NCI-H2029 (cell line): ENCODE measurements at regions not wholly inside any gene's neighbourhood (a gene's known extent, or its start where the extent isn't known, plus 50 kb on each side); places are given as distances from the start of the nearest gene placed in this dataset.

ENCODE experiments used
- DNase-seq: peaks from one replicate; lab custom pipeline; 2025; lab: John Stamatoyannopoulos, UW

DNA sequence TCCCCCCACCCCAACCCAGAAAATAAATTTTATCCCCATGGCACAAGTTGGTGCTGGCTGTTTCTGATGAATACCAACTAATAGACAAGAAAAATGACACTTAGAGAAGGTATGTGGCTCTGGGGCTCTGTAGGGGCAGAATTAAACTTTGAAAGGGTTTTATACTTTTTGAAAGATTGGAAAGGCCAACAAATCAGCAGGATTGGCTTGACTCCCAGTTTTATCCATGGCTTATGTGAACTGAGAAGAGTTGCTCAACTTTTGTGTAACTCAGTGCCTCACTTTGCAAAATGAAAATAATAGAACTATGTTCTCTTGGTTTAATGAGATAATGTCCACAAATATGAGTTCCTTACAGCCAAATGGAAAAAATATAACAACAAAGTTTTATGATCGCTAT is 288.9 kb upstream of the KIF2A start:
- DNase-seq = no peak

DNA sequence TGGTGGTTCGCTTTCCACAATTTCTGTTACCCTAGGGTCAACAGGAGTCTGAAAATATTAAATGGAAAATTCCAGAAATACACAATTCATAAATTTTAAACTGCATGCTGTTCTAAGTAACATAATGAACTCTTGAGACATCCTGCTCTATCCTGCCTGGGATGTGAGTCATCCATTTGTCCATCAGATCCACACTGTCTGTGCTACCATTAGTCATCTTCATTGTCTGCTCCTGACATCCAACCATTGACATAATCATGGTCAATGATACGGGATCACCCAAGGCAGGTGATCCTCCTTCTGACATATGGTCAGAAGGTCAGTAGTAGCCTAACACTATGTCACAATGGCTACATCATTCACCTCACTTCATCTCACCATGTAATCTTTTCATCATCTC is 276.7 kb upstream of the KIF2A start:
- DNase-seq = no peak

DNA sequence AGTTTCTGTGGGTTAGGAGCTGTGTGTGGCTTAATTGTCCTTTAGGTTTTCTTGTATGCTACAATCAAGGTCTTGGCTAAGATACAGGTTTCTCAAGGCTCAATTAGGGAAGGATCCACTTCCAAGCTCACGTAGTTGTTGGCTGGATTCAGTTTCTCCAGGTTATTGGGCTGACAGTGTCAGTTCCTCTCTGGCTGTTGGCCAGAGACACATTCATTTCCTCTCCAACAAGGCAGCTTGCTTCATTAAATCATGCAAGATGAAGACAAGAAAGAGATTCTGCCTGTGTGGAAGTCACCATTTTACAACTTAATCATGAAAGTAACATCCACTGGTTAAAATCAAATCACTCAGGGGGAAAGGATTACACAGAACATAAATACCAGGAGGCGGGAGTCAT is 275.7 kb upstream of the KIF2A start:
- no peak for DNase-seq

DNA sequence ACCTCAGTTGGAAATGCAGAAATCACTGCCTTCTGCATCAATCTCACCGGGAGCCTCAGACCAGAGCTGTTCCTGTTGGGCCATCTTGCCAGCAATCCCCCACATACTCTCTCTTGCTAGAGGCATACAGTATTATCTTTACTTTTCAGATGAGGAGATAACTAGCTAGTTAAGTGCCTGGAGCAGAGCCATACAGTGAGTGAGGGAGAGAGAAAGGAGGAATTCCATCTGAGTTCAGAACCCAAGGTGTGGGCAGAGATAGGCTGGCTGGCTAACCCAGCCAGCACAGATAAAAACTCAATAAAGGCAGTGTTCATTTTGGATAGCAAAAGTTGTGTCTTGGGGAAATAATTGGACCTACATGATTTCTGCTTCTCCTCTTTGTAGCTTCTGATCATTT is 268.0 kb upstream of the KIF2A start:
- DNase-seq = no peak

DNA sequence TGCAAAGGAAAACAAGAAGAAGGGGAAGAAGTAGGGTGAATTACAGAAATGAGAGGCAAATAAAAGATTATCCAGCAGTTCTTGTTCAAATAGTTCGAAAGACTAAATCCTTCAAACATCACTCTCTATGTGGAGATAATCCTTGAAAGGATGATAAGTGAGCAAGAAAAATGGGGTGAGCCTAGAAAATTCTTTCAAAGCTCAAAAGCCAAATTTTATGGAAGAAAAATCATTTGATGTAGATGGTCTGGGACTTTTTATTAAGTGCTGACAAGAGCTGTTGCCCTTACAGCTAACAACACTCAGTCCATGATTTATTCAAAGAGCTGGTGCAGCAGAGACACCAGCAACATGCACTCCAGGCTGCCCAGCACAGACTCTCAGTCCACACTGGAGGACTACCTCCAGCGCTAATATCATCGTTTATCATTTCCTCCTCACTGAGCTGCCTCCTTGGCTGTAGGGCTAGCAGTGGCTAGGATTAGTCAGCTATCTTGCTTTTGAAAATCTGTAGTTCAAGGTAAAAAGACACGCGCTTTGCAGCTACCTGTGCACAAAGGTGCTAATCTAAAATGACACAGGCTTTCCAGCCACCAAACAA is 264.8 kb upstream of the KIF2A start:
- DNase-seq = no peak

DNA sequence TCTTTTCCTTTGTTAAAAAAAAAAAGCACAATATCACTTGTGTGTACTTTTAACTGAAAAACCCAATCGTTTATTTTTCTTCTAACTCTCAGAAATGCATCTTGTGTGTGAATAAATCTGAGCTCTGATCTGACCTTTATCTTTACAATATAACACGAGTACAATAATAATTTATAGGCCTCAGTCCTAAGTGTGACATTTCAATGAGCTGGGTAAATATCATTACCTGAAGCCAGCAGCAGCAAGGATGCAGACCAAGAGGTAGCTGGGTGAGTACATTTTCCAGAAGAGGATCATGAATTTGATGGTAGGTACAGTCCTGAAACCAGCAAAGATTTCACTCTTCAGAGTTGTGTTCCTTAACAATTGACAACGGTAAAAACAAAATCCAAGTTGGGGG is 264.0 kb upstream of the KIF2A start:
- no peak for DNase-seq

DNA sequence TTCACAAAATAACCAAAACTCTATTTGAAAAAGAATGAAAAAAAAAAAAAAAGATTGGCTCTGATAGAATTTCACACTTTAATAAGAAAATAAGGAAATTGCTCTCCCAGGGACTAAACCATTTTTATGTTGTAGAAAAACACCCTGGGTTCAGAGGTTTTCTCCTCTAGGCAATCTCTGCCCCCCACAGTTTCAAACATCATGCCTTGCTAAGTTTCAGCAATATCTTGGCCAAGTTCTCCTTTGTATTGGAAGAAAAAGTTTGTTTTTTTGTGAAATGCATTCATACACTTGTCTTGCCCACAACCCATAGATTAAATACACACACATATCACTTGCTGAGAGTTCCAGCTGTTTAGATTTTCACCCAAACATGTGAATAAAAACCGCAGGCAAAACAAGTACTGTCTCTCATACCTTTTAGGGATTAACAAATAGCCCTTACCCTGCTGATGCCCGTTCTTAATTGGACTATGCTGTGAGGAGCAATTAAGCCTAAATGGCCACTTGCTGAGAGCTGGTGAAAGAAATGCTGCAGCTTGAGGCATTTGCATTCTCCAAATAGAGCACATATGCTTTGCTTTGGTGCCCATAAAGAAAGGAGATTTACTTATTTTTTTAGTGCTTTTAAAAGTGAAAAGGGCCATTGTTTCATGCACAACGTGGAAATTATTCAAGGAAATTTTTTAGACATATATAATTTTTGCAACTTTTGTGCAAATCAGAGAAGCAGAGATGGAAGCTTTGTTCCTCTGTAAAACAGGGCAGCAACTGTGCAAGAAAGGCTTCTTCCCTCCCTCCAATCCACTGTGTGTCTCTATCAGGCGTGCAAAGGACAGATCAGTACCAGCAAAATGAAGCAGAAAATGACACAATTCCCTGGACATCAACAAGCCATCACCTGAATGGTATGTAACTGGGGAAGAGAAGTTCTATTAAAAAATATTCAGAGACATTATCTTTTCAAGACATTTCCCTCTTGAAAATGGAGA is 262.4 kb upstream of the KIF2A start:
- DNase-seq = no peak

DNA sequence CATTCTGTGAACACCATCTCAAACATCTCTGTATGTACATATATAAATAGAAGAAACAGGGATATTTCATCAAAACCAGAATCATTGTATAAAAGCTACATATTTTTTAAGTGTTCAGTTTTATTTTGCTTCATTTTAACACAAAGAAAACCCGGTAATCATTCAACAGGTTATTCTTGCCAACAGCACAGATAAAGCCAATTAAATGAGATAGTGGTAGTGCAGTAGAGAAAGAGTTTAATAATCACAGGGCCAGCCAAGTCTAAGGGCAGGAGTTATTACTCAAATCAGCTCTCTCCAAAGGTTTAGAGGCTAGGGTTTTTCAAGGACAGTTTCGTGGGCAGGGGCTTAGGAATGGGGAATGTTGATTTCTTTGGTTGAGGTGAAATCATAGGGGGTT is 261.0 kb upstream of the KIF2A start:
- DNase-seq = no peak

DNA sequence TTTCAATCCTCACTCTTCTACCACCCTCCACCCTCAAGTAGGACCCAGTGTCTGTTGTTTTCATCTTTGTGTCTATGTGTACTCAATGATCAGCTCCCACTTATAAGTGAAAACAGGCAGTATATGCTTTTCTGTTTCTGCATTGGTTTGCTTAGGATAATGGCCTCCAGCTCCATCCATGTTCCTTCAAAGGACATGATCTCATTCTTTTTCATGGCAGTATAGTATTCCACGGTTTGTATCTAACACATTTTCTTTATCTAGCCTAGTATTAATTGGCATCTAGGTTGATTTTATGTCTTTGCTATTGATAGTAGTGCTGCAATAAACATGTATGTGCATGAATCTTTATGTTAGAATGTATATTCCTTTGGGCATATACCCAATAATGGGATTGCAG is 259.8 kb upstream of the KIF2A start:
- no peak for DNase-seq

DNA sequence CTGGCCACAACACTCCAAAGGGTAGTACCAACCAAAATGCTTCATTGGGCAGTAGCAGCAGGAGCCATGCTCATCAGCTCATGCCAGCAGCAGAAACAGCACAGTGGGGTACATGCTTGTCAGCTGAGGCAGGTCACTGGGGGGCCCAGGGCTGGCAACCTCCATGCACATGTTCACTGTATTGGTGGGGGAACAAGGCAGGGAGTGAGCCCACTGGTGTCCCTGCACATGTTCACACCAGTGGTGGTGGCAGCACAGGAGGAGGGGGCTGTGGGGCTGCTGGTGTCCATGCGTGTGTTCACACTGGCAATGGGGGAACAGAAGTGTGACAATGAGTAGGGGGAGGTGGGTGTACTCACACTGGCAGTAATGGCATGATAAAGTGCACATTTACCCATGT is 254.3 kb upstream of the KIF2A start:
- no peak for DNase-seq

DNA sequence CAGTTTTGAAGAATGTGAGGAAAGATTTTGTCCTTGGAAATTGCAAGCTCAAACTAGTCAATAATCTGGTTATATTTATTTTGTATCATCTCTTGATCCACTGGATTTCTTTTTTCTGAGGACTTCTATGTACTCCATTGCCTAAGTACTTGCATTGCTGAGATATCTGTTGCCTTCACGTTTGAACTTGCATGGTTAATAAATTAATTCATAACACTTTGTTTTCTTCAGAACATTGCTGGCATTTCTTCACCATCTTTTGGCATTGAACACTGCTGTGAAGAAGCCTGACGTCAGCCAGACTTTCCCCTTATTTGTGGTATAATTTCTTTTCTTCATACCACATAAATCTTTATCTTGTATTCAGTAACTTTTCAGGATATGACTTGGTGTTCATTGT is 246.0 kb upstream of the KIF2A start:
- no peak for DNase-seq

DNA sequence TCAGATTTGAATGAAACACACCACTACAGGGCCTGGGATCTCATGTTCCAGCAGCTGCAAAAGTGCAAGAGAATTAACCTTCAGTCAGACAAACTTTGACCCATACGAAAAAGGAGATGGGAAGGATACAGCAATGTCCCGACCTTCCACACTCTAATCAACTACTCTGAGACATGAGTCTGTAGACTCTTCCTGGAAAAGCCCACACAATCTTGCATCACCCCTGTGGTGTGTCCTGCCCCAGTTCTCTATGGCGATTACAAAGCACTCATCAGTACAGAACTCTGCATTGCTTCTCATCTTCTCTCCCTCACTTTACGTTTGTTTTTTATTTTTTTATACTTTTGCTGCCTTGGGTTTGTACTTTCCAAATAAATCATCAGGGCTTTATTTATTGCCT is 241.0 kb upstream of the KIF2A start:
- DNase-seq = no peak

DNA sequence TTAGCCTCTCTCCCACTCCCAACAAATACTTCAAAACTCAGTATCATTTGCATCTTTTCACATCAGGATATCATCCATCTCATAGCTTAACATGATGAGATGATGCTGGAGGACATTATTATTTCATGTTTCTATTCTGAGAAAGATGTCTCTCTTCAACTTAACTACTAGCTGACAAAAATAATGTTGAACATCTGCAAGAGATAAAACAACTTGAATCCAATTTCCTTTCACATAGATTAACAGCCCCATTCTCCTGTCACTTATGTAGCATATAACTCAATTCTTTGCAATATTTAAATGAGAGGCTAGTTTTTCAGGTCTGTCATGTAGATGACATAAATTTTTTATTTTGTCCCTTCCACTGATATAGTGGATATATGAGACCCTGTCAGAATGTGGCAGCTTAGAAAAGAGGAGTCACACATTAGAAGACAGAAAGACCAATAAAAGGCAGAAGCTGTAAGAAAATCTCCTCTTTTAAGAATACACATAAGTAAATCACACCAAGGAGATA is 239.2 kb upstream of the KIF2A start:
- DNase-seq = no peak

DNA sequence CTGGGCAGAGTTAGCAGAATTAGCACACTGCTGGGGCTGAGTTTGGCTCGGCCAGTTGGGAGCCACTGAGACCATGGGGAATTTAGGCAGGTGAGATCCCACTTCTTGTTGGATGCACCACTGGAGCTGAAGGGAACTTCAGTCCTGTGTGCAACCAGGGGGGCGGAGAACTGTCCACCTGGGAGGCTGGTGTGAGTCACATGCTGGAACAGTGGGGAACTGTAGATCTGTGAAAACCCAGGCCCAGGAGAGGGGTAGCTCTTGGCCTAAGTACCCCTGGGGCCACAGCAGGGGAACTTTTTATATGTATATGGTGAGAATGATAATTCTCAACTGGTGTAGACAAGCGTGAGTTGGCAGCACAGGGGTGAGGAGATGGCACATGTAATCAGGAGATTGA is 237.5 kb upstream of the KIF2A start:
- DNase-seq = no peak

DNA sequence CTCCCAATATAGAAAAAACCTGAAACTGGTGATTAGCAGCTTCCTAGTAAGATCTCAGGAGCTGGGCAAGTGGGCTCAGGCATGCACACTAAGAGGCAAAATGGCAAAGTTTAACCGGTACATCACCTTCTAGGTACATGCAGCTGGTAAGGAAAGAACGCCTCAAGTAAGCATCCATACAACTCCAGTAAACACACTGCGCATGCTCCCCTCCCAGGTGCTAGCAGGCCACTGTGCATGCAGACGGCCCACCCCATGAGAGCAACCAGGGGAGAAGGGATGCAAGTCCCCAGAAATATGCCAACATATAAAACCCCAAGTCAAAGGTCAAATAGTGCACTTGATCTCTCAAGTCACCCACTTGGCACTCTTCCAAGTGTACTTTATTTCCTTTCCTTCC is 228.6 kb upstream of the KIF2A start:
- DNase-seq = no peak

DNA sequence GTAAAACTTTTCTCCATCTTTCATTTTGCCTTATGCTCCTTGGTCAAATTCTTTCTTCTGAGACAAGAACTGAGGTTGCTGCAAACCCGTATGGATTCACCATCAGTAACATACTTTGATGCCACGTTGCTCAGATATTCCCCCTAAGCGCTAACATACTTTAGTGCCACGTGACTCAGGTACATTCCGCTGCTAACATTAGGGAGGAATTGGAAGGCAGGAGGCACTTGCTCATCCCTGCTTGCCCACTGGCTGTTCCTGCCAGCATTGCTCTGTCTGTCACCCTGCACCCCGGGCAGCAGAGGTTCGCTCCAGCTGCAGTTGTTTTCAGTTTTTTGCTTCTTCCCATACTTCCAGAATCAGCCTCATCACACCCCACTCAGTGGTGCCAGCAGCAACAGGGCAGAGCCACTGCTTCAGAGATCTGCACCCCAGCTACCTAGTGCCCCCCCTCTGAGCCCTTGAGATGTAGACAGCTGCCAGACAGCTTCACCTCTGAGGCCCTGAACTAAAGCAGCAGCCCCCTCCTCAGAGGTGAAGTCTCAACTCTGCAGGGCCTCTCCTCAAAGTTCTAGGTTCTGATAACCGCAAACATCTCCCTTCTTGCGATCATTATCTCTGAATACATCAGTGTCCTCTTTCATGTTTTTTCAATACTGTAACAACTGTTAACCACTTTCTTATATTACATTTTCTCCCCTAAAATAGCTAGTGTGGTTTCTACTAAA is 228.0 kb upstream of the KIF2A start:
- no peak for DNase-seq

DNA sequence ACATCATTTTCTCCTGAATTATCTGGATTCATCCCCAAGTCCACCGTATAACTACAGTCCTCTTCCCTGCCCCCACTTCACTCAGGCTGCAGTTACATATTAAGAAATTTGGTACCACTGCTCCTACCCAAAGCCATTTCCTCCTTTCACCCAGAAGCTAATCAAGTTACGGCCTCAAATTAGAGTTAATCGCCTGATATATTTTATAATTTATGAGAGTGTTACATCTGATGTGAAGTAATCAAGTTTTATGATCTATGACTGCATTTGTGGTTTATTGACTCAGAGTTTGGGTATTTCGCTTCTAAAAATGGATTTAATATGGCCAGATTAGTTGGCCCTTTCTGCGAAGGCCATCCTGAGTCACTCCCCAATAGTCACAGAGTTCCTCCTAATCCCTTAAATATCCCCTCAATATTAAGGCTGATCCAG is 223.6 kb upstream of the KIF2A start:
- DNase-seq = no peak

DNA sequence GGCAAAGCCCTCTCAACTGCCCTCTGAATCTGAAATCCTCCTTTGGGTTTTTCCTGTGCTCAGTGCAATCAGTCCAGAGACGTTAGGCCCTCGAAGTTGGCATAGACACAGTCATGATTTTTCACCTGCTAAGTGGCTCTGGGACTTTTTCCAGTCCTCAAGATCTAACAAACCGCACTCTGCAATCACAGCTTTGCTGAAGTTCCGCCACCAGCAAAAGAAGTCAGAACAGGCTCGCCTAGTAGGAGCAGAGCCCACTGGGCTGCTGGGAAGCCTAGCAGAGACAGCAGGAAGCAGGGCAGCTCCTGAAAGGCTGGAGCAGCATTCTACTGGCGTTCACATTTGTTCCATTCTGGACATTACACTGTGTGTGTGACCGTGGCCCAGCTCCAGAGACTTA is 222.8 kb upstream of the KIF2A start:
- DNase-seq = no peak

DNA sequence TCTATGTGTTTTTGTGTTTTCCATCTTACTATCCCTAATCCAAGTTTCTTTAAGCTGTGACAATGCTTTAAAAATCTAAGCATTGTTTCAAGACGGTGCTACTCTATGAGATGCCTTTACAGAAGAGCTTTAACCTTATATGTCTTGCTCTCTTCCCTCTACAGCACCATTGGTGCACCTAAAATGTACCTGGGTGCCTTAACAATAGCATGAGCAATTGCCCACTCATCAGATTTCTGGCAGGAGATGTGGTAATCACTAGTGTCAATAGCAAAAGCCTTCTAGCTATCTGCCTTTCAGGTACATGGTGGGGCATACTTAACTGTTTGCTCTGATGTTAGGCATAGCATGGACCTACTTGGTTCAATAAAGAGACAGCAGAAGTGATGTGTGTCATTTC is 222.3 kb upstream of the KIF2A start:
- DNase-seq = no peak

DNA sequence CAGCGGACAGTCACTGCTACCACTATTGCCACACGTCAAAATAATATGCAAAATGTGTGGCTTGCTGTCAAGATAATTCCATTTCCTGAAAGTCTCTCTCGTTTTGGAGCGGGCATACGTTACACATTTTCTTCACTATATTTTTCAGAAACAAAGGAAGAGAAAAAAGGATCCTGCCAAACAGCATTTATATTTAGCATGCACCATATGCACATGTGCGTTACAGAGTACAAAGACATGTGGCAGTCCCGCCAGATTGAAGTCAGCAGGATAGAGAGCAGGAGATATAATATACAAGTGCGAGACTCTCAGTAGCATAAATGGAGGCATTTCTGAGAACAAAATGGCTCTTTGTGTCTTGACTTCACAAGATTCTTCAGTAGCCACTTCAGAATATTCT is 221.6 kb upstream of the KIF2A start:
- no peak for DNase-seq

DNA sequence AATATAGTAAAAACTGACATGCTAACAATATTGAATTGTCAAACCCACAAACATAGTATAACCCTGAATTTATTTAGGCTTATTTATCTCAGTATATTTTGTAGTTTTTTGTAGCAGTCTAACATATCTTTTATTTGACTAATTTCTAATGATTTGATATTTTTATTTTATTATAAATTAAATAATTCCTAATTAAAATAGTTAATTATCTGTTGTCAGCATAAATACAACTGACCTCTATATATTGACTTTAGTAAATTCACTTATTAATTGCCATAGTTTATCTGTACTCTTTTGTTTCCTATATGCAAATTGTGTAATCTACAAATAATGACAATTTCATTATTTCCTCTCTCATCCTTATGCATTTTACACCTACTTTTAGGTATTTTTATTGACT is 215.1 kb upstream of the KIF2A start:
- no peak for DNase-seq

DNA sequence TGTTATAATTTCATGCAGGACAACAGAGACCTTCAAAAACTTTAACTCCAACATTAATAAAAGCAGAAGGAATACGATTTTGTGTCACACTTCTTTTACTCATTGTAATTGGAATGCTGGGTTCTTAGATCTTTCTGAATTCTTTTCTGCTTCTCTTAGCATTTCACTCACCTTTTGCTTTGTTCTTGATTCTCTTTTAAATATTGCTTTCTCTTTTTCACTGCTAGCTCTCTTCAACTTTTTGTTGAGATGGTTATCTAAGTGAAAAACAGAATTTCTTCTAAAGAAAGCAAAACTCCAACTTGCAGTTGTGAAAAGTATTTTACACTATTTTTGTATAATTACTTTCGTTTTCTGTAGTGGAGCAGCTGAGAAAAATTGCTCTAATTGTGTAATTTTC is 212.6 kb upstream of the KIF2A start:
- no peak for DNase-seq

DNA sequence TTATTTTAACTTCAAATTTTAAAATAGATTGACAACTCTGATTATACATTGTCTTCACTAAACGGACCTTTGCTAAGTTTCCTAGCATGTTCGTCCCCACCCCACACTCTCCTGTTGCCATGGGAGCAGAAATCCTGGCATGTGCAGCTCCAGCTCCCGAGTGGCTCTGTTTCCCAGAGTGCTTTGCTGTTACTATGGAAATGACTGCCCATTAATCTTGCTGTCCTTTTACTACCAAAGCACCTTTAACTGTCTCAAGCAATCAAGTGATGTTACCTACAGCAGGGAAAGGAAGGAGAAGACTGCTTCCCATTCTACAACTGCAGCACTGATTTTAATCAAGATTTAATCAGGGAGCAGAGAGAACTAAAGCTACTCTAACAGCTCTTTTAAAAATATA is 212.0 kb upstream of the KIF2A start:
- peak; percentile 50 for DNase-seq
